NCI-H526 (cell line): ENCODE measurements at regions not wholly inside any gene's neighbourhood (a gene's known extent, or its start where the extent isn't known, plus 50 kb on each side); places are given as distances from the start of the nearest gene placed in this dataset.
"Not testable (repeated sequence)": the region's sequence is repeated elsewhere in the genome, so short reads cannot be mapped to it uniquely, and the experiment has no call there.

Experiments used
- DNase-seq, 2 experiments: peaks; one replicate each; lab custom pipeline; 2025; lab: John Stamatoyannopoulos, UW

DNA sequence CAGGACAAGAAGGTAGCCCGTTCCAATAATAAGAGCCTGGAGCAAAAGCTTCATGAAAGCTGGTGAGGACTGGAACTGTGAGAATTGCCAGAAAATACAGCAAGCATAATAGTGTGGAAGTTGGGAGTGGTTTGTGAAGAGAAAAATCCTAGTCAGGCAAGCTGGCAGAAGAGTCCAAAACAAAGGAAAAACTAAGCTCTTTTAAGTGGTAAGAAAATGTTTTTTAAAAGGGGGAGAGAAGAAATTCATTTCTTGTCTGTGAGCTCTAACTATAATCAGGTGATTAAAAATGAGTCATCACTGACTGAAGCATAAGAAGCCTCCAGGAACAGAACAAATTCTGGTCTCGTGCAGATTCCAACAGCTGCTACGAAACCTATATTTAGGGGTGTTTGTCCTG lies 102.6 kb downstream of the CAAP1 start:
- no peak for DNase-seq

DNA sequence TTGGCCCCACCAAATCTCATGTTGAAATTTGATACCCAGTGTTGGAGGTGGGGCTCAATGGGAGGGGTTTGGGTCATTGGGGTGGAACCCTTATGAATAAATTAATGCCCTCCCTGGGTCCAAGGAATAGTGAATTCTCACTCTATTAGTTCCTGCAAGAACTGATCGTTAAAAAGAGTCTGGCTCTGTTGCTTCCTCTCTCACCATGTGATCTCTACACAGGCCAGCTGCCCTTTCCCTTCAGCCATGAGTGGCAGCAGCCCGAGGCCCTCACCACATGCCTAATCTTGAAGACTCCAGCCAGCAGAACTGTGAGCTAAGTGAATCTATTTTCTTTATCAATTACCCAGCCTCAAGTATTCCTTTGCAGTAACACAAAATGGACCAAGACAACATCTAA lies 106.0 kb downstream of the CAAP1 start:
- DNase-seq = no peak

DNA sequence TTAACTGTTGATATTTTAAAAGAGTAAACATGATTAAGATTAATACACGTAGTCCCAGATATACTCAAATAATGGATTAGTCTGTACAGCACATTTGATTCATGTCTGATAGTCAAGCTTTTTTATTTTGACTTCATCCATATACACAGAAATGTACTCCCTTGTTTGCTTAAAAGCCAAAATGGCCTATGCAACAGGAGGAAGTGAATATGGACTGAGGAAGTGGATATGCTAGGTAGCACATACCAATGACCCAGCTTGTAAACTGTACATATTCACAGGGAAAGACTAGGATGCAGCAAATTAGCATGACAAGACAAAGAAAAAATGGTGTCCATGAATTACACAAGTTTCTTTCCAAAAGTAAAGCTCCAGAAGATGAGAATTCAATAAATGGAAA lies 109.7 kb downstream of the CAAP1 start:
- no peak for DNase-seq

DNA sequence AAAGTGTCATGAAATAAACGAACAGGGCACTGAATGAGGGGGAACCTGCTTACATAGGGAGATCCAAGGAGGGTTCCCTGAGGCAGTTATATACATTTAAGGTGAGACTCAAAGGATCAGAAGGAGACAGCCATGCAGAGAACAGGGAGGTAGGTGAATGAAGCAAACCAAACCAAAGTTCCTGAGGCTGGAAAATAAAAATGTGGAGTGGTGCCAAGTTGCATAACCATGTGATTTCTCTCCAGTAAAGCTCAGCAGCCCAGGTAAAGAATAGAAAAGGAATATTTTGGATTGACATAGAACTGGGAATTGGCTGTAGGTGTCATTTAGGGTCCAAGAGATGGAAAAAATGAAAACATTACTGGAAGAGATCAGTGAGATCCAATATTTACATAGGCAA lies 110.7 kb downstream of the CAAP1 start:
- DNase-seq = no peak

DNA sequence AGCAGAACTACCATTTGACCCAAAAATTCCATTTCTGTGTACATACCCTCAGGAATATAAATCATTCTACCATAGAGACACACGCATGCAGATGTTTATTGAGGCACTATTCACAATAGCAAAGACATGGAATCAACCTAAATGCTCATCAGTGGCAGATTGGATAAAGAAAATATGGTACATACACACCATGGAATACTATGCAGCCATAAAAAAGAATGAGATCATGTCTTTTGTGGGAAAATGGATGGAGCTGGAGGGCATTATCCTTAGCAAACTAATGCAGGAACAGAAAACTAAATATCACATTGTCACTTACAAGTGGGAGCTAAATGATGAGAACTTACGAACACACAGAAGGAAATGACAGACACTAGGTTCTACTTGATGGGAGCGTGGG lies 112.3 kb downstream of the CAAP1 start:
- not testable (repeated sequence) for DNase-seq

DNA sequence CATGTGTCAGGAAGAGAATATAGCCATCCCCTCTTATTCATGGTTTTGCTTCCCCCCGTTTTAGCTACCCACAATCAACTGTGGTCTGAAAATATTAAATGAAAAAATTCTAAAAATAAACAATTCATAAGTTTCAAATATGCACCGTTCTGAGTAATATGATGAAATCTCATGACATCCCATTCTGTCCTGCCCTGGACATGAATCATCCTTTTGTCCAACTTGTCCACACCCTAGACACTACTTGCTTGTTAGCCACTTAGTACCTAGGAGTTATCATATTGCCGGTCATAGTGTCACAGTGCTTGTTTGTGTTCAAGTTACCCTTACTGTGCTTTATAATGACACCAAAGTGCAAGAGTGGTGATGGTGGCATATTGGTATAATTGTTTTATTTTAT lies 113.5 kb downstream of the CAAP1 start:
- no peak for DNase-seq

DNA sequence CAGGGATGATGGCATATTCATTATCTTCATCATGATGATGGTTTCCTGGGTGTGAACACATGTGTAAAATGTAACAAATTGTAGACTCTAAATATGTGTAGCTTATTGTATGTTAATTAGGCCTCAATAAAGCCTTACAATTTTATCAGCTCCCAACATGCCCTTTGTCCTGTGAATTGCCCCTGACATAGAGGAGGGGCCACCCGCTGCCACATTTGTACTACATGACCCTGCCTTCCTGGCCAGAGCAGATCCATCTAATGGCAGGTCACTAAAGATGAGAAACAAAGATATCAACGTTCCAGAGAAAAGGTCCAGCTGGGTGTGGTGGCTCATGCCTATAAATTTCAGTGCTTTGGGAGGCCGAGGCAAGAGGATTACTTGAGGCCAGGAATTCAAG lies 117.2 kb downstream of the CAAP1 start:
- DNase-seq = no peak

DNA sequence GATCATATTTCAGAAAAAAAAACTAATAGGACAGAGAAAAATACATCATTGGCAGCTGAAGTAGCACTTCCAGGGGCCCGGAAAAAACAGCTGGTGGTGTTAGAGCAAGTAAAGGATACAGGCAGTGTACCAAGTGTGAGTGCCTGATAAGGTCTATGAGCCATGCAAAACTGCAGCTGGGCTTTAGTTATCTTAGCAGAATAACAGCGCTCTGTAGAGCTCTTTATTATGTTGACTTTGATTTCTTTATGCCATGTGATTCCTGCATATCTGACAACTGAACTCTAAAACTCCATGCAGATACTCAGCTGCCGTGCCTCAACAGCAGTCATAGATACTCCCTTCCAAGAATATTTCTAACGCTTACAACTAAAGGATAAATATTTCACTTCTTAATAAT lies 119.5 kb downstream of the CAAP1 start:
- DNase-seq = peak in 1 of 2 experiments; percentile 9

DNA sequence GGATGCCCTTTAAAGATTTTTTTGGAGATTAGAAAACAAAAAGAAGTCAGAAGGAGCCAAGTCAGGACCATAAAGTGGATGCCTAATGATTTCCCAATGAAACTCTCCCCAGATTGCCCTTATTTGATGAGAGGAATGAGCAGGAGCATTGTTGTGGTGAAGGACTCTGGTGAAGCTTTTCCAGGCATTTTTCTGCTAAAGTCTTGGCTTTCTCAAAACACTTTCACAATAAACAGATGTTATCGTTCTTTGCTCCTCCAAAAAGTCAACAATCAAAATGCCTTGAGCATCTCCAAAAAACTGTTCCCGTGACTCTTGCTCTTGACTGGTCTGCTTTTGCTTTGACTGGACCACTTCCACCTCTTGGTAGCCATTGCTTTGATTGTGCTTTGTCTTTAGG lies 121.8 kb downstream of the CAAP1 start:
- DNase-seq = no peak

DNA sequence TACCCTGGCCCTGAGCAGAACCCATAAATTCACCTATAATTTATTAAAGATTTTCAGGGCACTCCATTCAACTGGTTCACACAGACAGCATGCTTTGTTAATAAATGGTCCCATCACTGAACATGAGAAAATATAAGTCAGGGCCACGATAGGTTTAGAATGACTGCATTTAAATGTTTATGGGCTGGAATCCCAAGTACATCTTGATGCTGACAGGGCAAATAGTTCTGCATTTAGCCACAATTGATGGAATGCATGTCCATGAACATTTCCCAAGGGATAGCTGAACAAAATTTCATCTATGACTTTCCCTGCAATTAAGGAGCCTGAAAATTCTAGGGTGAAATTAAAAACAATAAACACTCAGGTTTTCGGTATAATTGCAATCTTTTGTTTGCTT lies 124.5 kb downstream of the CAAP1 start:
- no peak for DNase-seq

DNA sequence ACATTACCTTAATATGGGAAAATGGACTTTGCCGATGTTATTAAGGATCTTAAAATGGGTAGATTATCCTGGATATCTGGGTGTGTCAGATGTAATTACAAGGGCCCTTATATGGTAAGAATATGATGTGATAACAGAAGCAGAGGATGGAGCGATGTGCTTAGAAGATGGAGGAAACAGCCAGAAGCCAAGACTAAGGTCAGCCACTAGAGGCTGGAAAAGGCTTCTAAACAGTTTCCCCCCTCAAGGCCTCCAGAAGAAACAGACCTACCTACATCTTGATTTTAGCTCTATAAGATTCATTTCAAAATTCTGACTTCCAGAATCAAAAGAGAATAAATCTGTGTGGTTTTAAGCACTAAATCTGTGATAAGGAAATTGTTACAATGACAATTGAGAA lies 131.9 kb downstream of the CAAP1 start:
- DNase-seq = no peak

DNA sequence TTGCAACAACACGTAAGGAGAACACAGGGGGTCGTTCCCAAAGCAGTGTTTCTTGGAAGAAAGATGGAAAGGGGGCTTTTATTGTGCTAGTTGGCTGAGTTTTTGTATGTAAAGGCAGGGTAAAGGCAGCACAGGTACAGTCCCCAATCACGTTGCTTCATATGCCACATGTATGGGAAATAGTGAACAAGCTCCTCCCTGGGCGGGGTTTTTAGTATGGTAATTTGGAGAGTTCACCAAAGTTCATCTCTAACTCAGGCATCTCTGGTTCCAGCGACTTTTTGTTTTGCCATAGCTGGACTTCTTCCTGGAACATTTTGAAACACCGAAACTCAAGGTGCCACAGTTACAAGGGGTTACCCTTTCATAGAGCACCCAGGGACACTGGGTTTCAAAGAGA lies 133.9 kb downstream of the CAAP1 start:
- no peak for DNase-seq

DNA sequence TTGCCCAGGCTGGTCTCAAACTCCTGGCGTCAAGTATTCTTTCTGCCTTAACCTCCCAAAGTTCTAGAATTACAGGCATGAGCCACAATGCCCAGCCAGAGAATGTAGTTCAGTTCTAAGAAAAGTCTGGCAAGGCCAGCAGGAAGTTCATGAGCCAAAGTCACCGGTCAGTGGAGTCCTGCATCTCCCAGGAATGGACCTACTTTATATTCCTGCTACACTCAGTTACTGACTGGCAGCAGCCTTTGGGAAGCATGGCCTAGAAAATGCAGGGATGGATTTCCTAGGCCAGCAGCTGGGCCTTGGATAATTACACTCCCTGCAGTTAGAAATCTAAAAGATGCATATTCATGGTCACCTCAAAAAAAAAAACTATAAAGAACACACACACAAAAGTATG lies 135.7 kb downstream of the CAAP1 start:
- no peak for DNase-seq

DNA sequence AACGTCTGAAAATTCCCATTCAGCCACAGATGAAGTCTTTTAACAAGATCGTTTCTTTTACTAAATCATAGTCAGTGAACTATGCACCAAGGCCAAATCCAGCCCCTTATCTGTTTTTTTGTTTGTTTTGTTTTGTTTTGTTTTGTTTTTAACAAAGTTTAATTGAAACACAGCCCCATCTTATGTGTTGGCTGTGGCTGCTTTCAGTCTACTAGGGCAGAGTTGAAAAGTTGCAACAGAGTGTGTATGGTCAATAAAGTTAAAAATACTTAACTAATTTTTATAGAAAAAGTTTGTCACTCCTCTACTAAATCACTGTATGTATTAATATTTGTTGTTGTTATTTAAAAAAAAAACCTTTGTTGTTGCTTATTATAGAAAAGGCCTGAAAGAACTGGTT lies 137.1 kb downstream of the CAAP1 start:
- no peak for DNase-seq

DNA sequence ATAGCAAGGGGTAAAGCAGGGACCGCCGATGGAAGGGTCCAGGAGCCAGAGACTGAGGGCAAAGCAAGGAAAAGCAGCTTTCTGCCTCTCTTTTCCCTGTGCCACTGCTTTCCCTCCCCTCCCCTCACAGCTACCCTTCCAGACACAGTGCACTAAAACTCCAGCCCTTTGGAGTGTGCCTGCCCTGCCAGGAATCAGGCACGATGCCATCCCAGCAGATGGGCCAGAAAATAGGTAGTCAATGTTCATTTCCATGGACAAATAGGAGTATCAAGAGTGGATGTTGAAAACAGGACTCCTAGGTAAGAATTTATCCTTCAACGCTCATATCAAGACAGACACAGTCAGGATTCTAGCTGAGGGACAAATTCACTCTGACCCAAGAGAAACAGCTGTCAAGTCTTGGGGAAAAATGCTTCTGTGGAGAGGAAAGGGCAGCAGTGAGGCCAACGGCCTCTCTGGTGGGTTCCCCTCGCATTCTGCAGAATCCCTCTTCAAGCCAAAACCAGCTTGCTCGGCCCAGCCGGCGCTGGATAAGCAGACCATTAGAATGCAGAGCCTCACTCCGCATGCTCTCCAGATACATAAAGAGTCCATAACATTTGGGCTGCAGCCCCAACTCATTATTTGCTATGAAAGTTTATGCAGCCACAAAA lies 138.0 kb downstream of the CAAP1 start:
- DNase-seq = no peak

DNA sequence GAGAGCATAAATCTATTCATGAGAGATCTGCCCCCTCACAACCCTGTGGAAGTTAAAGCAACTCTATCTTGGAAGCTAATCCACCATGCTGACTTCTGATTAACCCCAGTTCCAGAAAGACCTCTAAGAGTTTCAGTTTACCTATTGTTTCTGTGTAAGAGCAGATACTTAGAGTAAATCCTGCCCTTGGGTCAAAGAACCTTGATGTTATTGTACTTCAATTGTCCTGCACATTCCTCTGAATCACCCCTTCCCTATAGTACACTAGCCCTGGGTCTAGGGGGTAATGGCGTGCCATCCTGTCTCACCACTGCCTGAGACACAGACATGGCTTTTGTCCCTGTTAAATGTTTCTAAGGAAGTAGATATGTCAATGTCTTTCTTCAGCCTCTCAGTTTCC lies 138.6 kb downstream of the CAAP1 start:
- no peak for DNase-seq

DNA sequence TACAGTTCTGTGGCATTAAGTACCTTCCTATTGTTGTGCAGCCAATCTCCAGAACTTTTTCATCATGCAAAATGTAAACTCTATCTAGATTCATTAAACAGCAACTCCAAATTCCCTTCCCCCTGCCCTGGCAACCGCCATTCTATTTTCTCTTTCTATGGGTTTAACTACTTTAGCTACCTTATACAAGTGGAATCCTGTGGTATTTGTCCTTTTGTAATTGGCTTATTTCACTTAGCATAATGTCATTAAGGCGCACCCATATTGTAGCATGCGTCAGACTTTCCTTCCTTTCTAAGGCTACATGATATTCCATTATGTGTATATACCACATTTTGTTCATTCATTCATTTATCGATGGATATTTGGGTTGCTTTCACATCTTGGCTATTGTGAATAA lies 142.4 kb downstream of the CAAP1 start:
- no peak for DNase-seq

DNA sequence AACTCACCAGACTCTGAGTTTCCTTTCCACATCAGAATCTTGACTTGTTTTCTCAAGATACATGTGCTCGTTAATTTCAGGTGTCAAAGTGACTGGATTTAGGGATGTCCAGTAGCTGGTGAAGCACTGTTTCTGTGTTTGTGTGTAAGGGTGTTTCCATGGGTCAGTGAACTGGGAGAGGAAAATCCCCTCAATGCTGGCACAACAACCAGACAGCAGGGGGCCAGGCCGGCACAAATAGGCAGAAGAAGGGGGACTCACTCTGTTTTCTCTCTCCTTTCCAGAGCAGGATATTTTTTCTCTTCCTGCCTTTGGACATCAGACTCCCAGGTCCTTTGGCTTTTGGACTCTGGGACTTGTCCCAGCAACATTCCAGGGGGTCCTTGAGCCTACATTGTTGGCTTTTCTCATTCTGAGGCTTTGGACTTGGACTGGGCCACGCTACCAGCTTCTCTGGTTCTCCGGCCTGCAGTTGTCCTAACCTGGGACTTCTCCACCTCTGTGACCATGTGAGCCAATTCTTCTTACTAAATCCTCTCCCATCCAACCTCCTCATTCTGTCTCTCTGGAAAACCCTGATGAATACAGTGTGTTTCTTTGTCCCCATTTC lies 144.0 kb downstream of the CAAP1 start:
- DNase-seq = no peak

DNA sequence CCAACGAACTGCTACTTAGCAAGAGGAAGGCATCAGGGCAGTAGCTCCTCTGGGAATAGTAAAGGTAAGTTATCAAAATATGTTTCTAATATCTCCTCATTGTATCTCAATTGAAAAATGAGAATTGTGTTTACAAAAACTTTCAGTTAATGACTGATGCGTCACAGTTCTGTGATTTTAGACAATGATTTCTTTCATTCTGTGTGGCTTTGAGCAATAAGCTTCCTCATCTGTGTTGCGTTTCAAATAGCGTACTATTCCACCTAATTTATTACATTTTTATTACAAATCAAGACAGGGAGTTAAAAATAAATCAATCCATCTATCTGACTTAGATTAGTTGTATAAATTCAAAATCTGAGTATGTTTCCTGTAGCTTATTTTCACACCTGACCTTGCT lies 145.0 kb downstream of the CAAP1 start:
- no peak for DNase-seq

DNA sequence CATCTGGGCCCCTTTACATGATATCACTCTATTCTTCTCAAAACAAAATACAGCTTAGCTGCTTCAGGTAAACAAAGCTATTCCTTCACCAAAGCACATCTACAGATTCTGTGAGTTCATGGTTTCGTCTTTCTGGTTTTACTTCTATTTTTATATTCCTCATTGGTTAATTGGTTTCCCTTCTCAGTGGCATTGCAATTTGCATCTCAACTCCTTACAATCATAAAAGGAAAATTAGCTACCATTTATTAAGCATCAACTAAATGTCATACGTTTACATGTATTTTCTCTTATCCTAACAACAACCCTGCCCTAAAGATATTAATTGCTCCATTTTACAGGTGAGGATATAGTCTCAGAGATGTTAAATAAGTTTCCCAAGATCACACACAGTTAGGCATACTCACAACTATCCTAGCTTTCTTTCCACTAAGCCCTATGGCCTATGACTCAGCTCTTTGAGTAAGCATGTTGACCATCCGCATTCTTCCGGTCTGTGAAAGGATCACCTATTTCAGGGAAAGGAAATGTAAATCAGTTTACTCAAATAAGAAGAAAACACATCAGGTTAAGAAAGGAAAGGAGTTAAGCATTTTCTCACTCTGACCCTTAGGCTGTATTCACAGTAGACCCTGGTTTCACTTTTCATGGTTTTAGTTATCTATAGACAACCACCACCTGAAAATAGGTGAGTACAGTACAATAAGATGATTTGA lies 146.1 kb downstream of the CAAP1 start:
- DNase-seq = no peak

DNA sequence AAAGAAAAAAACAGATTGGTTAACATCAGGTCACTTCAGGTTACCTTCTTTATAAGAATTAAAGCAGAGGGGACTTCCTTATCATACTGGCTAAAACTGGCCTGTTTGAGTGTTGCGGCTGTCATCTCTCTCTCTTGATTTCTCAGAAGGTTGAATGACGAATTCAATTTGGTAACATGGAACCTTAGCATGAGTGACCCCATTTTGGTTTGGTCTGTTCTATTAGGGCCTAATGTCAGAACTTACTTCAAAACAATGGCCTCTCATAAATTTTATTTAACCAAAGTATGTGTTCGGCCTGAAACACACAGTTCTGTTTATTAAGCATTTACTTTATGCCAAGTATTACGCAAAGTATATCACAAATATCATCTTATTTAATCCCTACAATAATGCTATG lies 147.5 kb downstream of the CAAP1 start:
- DNase-seq = no peak

DNA sequence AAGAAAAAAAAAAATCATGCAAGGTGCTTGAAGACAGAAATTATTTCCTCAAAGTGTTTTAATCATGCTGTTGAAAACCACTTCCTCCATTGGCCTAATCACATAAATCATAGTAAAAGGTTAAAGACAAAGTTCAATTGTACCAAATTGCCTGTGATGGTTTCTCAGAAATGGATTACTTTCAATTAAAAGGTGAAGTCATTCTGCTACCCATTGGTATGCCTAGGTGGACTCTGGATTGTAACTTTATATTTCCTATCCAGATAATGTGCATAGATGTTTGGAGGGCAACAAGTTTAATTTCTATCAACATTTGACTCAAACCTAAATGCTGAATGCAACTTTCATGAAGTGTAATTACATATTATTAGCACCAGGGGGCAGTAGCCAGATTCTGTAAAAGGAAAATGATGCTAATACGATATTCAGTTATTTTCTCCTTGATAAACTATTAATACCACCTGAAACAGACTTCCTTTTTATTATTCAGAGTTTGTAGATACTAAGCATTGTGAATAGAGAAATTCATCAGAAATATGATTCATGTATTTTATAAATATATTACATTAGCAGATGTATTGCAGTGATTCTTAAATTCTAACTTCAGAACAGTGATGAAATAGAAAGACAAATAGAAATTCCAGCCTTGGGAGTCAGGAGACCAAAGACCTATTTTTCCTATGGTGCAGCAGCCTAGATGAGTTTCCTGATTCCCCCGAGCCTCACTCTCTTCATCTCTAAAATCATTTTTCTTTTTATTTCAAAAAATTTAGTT lies 148.2 kb downstream of the CAAP1 start:
- peak in 1 of 2 experiments; percentile 34 for DNase-seq
